ENCODE measurements at regions not wholly inside any gene's neighbourhood (a gene's known extent, or its start where the extent isn't known, plus 50 kb on each side); places are given as distances from the start of the nearest gene placed in this dataset.

GRCh38 chr3:67278015-67278618 lies 280.0 kb downstream of the KBTBD8 start:
- Histone ChIP-seq H4K91ac (replicated peaks; ENCODE audit: insufficient read length, low read length) (no peak overlapping the region), H2AK5ac (ENCODE audit: low read depth, low read length) (no peak overlapping the region), H2BK15ac (ENCODE audit: low read length) (no peak overlapping the region), H3K18ac (ENCODE audit: extremely low read depth, low read length) (no peak overlapping the region), H2BK12ac (ENCODE audit: low read depth, low read length) (no peak overlapping the region), H2AFZ (ENCODE audit: low read length) (no peak overlapping the region), H3K9ac (replicated peaks in 1 of 4; ENCODE audit: extremely low read depth in 1 of 4, low read depth in 3 of 4, low read length in 3 of 4) (no peak overlapping the region), H3K56ac (replicated peaks; ENCODE audit: insufficient read length, low read depth, low read length) (no peak overlapping the region), H3K4ac (replicated peaks; ENCODE audit: insufficient read length, low read depth, low read length) (no peak overlapping the region), H4K20me1 (replicated peaks in 1 of 2; ENCODE audit: control insufficient read depth in 1 of 2, insufficient read depth in 2 of 2, low read length in 2 of 2) (no peaks in the 10 kb centered on the region), H4K8ac (ENCODE audit: extremely low read depth, insufficient read depth, low read length) (no peak overlapping the region), H2BK20ac (ENCODE audit: low read length) (no peak overlapping the region), H3K36me3 (ENCODE audit: control insufficient read depth in 2 of 4, insufficient read depth in 4 of 4, low read length in 3 of 4) (no peaks in the 10 kb centered on the region), H3K79me2 (ENCODE audit: control insufficient read depth in 1 of 2, insufficient read depth in 2 of 2, low read length in 2 of 2) (no peaks in the 10 kb centered on the region), H3K27ac (ENCODE audit: low read depth, low read length) (no peak overlapping the region), H3K14ac (ENCODE audit: insufficient read length) (no peak overlapping the region), H3K27me3 (replicated peaks in 1 of 4; ENCODE audit: control insufficient read depth in 3 of 4, extremely low read depth in 1 of 4, insufficient read depth in 3 of 4, low read length in 3 of 4) (no peaks in the 10 kb centered on the region), H3K4me2 (ENCODE audit: insufficient read depth in 1 of 2, low read depth in 2 of 2, low read length in 2 of 2) (no peak overlapping the region), H2BK120ac (replicated peaks; ENCODE audit: low read depth, low read length) (no peak overlapping the region), H3K23ac (ENCODE audit: insufficient read length) (no peak overlapping the region), H2BK5ac (ENCODE audit: low read depth, low read length) (no peak overlapping the region), H3K9me3 (ENCODE audit: insufficient read depth in 2 of 2, low read depth in 1 of 2, low read length in 1 of 2) (no peaks in the 10 kb centered on the region), H3K23me2 (ENCODE audit: low read depth, low read length) (no peaks in the 10 kb centered on the region), H3K79me1 (ENCODE audit: low read depth, low read length) (no peaks in the 10 kb centered on the region), H3K4me3 (ENCODE audit: extremely low read depth in 1 of 4, insufficient read depth in 2 of 4, low read depth in 3 of 4, low read length in 4 of 4) (no peak overlapping the region), H4K5ac (ENCODE audit: insufficient read length, low read depth, low read length) (no peak overlapping the region), H3K4me1 (replicated peaks in 1 of 4; ENCODE audit: control insufficient read depth in 3 of 4, insufficient read depth in 4 of 4, low read length in 3 of 4) (no peaks in the 10 kb centered on the region)
- FAIRE-seq: no peak
- ChIA-PET CTCF (ENCODE audit: partially characterized antibody) (interaction anchor here (1.5 kb wide), 1 partner anchor 18 kb away, joined by 3 read pairs; no protein-coding TSS in a partner anchor), POLR2A (ENCODE audit: partially characterized antibody) (no interaction called here)
- WGBS, 2 experiments (ENCODE audit: extremely low coverage in 1 of 2, insufficient coverage in 1 of 2, insufficient read length in 1 of 2, insufficient replicate concordance in 2 of 2, low coverage in 1 of 2, low lambda C conversion rate in 2 of 2, missing lambda C conversion rate in 1 of 2): 84% methylated on average over 3 of the region's 3 CpGs; no CpG with 5 or more reads in 1 of the 2 experiments
- no peak for DNase-seq (ENCODE audit: low read depth in 1 of 2, low spot score in 2 of 2)
- TF ChIP-seq SP4 (IDR thresholded peaks at IDR 0.05; ENCODE audit: low read length): no peak
- TF ChIP-seq RNF2 (IDR thresholded peaks at IDR 0.05; ENCODE audit: borderline replicate concordance, low read depth, low read length, missing control alignments, poor library complexity, severe bottlenecking): no peak
- no peak for TF ChIP-seq E2F6 (IDR thresholded peaks at IDR 0.05)

Data from H1 (cell line).